ENCODE measurements at regions not wholly inside any gene's neighbourhood (a gene's known extent, or its start where the extent isn't known, plus 50 kb on each side); places are given as distances from the start of the nearest gene placed in this dataset.

DNA sequence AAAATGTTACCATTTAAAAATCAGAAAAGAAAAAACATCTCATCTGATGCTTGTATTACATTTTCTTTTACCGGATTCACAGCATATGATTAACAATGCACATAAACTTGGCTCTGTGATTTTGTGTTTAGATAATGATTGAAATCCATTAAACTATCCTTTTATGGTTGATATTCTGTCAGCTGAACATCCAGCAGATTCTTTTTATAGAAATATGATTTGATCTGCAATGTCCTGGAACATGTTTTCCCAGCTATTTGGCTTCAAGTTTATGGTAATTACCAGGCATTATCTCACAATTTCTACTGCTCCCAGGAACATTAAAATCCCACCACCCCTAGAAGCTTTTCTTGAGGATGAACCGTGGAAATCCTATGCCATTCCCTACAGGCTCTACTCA lies 205.7 kb upstream of the TET2 start:
- TF ChIP-seq TAF1 (IDR thresholded peaks at IDR 0.05; ENCODE audit: borderline replicate concordance, insufficient read depth, low read length) (no peak), FOXP2 (optimal IDR thresholded peaks at IDR 0.05; ENCODE audit: borderline replicate concordance, extremely low read depth, extremely low read length, insufficient read depth) (no peak), SIN3A (IDR thresholded peaks at IDR 0.05; ENCODE audit: borderline replicate concordance, insufficient read depth, low read length) (no peak), POLR2AphosphoS5 (IDR thresholded peaks at IDR 0.05; ENCODE audit: low read depth, low read length) (no peak)
- TF ChIP-seq, protein P1, sequence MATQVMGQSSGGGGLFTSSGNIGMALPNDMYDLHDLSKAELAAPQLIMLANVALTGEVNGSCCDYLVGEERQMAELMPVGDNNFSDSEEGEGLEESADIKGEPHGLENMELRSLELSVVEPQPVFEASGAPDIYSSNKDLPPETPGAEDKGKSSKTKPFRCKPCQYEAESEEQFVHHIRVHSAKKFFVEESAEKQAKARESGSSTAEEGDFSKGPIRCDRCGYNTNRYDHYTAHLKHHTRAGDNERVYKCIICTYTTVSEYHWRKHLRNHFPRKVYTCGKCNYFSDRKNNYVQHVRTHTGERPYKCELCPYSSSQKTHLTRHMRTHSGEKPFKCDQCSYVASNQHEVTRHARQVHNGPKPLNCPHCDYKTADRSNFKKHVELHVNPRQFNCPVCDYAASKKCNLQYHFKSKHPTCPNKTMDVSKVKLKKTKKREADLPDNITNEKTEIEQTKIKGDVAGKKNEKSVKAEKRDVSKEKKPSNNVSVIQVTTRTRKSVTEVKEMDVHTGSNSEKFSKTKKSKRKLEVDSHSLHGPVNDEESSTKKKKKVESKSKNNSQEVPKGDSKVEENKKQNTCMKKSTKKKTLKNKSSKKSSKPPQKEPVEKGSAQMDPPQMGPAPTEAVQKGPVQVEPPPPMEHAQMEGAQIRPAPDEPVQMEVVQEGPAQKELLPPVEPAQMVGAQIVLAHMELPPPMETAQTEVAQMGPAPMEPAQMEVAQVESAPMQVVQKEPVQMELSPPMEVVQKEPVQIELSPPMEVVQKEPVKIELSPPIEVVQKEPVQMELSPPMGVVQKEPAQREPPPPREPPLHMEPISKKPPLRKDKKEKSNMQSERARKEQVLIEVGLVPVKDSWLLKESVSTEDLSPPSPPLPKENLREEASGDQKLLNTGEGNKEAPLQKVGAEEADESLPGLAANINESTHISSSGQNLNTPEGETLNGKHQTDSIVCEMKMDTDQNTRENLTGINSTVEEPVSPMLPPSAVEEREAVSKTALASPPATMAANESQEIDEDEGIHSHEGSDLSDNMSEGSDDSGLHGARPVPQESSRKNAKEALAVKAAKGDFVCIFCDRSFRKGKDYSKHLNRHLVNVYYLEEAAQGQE (IDR thresholded peaks at IDR 0.05; ENCODE audit: insufficient read depth in 1 of 2, low read depth in 2 of 2, low read length in 2 of 2): no peak

DNA sequence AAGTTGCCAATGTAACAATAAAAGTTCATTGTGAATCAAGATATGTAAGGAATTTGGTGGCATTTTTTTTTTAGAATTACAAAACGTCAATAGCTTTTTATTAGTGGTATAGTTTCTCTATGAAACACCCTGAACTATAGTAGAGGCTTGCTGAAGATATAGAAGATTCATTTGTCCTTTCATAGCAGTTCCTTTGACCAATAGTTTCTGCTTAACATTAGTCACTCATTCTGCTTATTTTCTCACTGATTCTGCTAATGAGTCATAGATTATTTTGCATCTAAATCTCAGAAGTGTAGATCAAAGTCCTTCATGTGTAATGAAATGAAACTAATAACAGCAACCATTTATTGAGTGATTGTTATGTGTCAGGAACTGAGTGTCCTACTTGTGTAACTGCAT lies 205.0 kb upstream of the TET2 start:
- TF ChIP-seq POLR2AphosphoS5 (IDR thresholded peaks at IDR 0.05; ENCODE audit: low read depth, low read length): no peak
- no peak for TF ChIP-seq TAF1 (IDR thresholded peaks at IDR 0.05; ENCODE audit: borderline replicate concordance, insufficient read depth, low read length)
- TF ChIP-seq SIN3A (IDR thresholded peaks at IDR 0.05; ENCODE audit: borderline replicate concordance, insufficient read depth, low read length): no peak
- no peak for TF ChIP-seq FOXP2 (optimal IDR thresholded peaks at IDR 0.05; ENCODE audit: borderline replicate concordance, extremely low read depth, extremely low read length, insufficient read depth)
- TF ChIP-seq, protein P1 (IDR thresholded peaks at IDR 0.05; ENCODE audit: insufficient read depth in 1 of 2, low read depth in 2 of 2, low read length in 2 of 2): no peak

DNA sequence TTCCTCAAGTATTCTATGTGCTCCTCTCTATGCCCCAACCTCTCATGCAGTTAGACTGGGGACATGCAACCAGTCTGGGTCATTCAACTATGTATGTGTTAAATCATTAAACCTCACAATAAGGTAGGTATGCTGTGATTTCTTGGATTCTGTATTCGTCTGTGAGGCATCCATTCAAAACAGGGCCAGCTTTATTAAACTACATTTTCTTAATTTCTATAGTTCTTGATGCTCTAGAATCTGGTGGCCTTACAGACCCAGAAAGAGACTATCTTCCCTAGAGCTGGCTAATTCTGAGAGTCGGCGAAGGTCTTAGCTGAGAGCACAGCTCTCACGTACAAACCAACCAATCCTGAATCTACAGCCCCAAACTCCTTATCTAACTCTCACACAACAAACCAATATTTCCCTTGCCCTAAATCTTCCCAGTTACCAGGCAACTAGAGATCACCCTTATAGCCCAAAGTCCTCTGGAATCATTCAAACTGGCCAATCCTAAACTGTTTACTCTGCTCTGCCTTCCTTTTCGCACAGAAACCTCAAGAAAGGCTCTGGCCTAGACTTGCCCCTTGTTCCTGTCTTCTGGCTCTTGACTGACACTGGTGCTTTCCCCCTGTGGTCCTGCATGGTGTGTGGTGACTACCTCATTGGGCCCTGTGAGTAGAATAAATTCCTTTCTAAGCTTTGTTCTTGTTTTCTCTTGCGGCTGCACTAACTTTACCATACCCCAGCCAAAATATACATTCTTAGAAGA lies 203.5 kb upstream of the TET2 start:
- TF ChIP-seq POLR2AphosphoS5 (IDR thresholded peaks at IDR 0.05; ENCODE audit: low read depth, low read length) (no peak), FOXP2 (optimal IDR thresholded peaks at IDR 0.05; ENCODE audit: borderline replicate concordance, extremely low read depth, extremely low read length, insufficient read depth) (no peak), TAF1 (IDR thresholded peaks at IDR 0.05; ENCODE audit: borderline replicate concordance, insufficient read depth, low read length) (no peak), SIN3A (IDR thresholded peaks at IDR 0.05; ENCODE audit: borderline replicate concordance, insufficient read depth, low read length) (no peak)
- TF ChIP-seq, protein P1 (IDR thresholded peaks at IDR 0.05; ENCODE audit: insufficient read depth in 1 of 2, low read depth in 2 of 2, low read length in 2 of 2): no peak

DNA sequence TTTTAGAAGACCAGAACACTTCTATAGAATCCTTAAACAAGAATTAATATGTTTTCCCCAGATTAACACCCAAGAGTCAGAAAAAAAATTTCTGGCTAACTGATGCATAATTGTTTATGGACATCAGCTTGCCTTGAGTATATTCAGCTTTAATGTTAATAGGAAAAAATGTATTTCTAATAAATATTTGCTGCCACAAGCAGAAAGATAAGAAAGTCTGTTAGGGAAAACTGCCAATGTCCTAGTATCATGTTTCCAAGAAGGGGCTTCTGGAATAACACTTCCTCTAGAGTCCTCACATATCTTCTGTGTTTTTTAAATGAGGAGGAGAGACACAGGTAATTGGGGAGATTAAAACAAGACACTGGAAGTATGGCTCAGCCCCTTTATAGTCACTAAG lies 202.1 kb upstream of the TET2 start:
- no peak for TF ChIP-seq POLR2AphosphoS5 (IDR thresholded peaks at IDR 0.05; ENCODE audit: low read depth, low read length)
- TF ChIP-seq, protein P1 (IDR thresholded peaks at IDR 0.05; ENCODE audit: insufficient read depth in 1 of 2, low read depth in 2 of 2, low read length in 2 of 2): no peak
- TF ChIP-seq TAF1 (IDR thresholded peaks at IDR 0.05; ENCODE audit: borderline replicate concordance, insufficient read depth, low read length): no peak
- no peak for TF ChIP-seq SIN3A (IDR thresholded peaks at IDR 0.05; ENCODE audit: borderline replicate concordance, insufficient read depth, low read length)
- TF ChIP-seq FOXP2 (optimal IDR thresholded peaks at IDR 0.05; ENCODE audit: borderline replicate concordance, extremely low read depth, extremely low read length, insufficient read depth): no peak

Measured in PFSK-1 (cell line).